IPS DF 4.7 (cell line): ENCODE measurements at regions not wholly inside any gene's neighbourhood (a gene's known extent, or its start where the extent isn't known, plus 50 kb on each side); places are given as distances from the start of the nearest gene placed in this dataset.
"Not testable (repeated sequence)": the region's sequence is repeated elsewhere in the genome, so short reads cannot be mapped to it uniquely, and the experiment has no call there.

Experiments
- DNase-seq: peaks from one replicate; pipeline ENCODE4 v3.0.0-alpha.2; 2013; ENCODE audit warnings: low spot score; ENCODE audit errors: extremely low read depth

- DNase-seq = no peak
Observed at GRCh38 chr13:90281709-90282108, 1065.8 kb upstream of the MIR17HG start.

DNA sequence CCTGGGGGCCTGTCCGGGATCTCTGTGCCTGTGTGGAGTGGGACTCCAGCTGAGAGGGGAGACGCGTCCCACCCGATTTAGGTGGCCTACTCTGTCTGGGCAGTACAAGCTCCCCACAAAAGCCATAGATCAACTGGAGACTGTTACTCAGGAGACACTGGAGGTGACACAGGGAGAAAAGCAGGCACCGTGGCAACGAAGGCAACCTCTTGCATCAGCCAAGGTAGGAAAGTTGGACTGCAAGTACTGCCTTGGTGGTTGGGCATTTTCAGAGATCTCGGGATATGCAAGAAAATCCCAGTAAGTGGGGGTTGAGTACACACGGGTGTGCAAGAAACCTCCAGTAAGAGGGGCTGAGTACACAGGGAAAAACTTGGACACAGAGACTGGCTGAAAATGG, 1060.0 kb upstream of the MIR17HG start:
- no peak for DNase-seq

DNA sequence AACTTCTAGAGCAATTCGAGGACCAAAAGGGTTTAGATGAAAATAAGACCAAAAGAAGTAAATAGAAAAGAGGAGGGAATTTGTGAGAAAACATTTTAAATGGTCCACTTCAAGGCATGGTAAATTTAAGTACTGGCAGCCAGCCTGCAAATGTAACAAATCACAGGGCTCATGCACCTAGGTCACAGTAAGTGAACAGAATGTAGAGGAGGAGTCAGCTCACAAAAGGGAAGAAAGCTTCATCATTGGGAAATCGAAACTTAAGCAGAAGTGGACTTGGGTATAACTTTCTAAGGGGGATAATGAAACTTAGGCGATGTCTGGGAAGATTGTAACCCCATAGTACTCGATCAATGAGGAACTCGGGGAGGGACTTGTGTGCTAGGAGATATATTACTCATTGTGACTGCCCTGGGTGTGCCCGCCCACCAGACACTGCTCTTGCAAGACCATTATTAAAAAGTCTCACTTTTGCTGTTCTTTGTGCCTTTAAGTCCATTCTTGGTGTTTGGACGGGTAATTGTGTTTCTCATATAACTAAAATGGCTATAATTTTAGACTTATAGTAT, 1053.6 kb upstream of the MIR17HG start:
- no peak for DNase-seq

DNA sequence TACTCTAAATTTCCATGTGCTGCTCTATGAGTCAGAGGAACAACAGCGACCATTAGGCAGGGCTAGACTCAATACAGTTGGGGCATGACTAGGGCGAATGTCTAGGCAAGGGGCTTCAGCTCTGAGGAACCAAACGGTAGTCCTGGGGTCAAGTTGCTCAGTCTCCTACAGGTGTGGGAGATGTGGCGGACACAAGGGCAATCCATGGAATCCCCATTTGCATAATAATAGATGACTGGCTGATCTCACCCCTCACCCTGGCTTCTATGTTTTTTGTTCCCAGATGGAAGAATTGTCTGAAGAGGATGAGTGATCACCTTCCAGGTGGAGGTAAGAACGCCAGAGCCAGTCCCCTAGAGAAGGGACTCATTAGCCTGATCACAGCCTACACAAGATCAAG, 1048.2 kb upstream of the MIR17HG start:
- no peak for DNase-seq

- DNase-seq = no peak
Observed at GRCh38 chr13:90300015-90300414, 1047.5 kb upstream of the MIR17HG start.

GRCh38 chr13:90302107-90302506, 1045.4 kb upstream of the MIR17HG start:
- DNase-seq = no peak

- DNase-seq = no peak
Observed at GRCh38 chr13:90305796-90306195, 1041.7 kb upstream of the MIR17HG start.

- DNase-seq = no peak
Observed at GRCh38 chr13:90307136-90307535, 1040.4 kb upstream of the MIR17HG start.

DNA sequence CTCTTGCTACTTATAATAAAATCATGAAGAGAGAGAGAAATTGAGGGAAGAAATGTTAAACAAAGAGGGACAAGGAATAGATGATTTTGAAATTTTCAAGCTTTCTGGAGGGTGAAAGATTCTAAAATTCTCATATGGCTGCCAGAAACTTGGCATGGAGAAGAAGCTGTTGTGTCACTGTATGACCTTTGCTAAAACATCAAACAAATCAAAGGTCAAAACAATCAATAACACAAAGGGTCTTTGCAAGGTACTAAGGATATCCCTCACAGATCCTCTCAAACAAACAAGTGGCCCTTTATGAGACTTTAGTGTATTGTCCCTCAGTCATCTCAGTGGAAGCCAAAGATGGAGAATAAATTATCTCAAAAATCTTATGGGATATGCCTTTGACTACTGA, 1039.2 kb upstream of the MIR17HG start:
- no peak for DNase-seq

DNA sequence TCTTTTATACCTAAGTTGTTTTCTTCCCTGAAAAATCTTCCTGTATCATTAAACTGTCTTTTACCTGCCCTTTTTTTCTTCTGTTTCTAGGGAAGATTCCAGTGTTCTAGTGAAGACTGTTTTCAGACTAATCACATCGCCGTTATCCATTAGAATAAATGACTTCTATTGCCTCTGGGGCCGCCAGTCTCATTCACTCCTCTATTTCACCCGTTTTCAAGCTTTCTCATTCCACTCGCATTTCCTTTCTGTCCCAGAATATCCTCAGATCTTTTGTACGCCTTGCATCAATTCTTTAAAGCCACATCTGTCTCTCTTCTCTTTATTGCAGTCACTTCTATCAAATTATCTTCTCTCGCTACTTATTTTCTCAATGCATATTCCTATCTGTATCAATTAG, 1035.6 kb upstream of the MIR17HG start:
- no peak for DNase-seq

DNA sequence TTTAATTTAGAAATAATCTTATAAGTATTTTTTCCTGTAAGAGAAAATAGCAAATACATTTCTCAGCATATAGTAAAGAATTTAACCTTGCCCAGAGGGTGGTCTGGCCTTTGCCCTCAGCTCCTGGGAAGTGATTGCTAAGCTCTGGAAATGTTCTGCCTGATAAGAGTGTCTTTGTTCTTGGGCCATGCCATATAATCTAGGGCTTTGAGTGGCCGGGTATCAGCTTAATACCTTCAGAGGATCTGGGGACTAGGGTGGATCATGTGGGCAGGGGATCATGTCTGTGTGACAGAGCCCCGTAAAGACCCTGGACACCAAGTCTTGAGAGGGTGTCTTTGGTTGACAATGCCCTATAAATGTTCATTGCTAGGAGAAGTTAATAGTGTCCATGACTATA, 1032.4 kb upstream of the MIR17HG start:
- no peak for DNase-seq

GRCh38 chr13:90320664-90321063, 1026.8 kb upstream of the MIR17HG start:
- DNase-seq = no peak

- DNase-seq = no peak
Observed at GRCh38 chr13:90321281-90321931, 1026.1 kb upstream of the MIR17HG start.

DNA sequence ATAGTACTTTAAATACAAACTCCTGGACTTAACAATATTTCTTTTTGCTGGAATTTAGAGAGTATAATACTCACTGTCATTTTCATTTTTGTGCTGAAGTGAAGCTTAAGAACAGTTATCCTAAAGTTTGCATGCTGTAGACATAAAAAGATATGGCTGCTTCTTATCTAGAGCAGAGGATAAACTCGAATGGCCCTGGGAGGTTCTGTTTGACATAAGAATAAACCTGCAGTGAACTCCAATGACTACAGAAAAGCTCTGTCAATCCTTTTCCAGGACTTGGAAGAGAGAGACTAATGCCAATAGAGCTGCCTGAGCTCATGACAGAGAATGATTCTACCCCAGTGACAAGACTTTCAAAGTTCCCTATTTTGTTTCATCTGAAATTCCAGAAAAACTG, 1017.8 kb upstream of the MIR17HG start:
- no peak for DNase-seq

DNA sequence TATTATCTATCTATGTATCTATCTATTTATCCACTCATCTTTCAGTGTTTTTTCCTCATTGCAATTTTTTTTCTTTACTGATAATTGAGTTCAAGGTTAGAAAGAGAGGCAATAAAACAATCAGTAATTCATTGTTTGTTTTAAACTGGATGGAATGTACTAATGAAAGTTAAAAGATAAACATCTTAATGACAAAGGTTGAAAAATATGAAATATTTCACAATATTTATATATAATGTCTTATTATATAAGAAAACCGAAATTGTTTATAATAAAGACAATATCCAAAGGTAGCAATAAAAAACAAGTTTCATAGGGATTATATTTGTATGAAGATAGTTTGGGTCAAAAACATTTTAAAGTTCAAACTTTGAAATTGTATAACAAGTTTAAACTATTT, 1015.5 kb upstream of the MIR17HG start:
- DNase-seq = no peak

GRCh38 chr13:90336507-90336906, 1011.0 kb upstream of the MIR17HG start:
- DNase-seq = no peak

DNA sequence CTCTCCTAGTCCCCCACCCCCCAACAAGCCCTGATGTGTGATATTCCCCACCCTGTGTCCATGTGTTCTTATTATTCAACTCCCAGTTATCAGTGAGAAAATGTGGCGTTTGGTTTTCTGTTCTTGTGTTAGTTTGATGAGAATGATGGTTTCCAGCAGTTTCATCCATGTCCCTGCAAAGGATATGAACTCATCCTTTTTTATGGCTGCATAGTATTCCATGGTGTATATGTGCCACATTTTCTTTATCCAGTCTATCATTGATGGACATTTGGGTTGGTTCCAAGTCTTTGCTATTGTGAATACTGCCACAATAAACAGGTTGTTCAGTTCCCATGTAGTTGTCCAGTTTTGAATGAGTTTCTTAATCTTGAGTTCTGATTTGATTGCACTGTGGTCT, 1006.1 kb upstream of the MIR17HG start:
- DNase-seq = not testable (repeated sequence)

GRCh38 chr13:90348477-90349136, 998.9 kb upstream of the MIR17HG start:
- not testable (repeated sequence) for DNase-seq

DNA sequence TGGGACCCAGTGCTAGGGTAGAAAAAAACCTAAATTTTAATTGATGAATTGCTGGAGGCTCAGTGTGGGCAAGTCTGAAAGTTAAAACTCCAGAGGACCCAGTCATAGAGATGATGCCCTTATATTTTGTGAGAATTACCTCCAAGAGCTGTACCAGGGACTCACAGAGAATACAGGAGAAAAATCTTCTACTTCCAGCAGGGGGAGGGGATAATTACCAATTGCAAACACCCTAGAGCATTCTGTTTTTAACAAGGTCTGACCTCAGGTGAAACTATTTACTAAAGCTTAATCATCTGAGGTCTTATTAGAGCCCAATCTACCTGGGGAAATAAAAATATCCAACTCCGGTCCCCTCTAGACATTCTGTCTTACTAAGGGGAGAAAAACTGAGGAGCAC, 994.7 kb upstream of the MIR17HG start:
- no peak for DNase-seq

GRCh38 chr13:90355162-90355751, 992.2 kb upstream of the MIR17HG start:
- DNase-seq = no peak

GRCh38 chr13:90360785-90361184, 986.7 kb upstream of the MIR17HG start:
- DNase-seq = no peak

- no peak for DNase-seq
Observed at GRCh38 chr13:90362707-90363106, 984.8 kb upstream of the MIR17HG start.

DNA sequence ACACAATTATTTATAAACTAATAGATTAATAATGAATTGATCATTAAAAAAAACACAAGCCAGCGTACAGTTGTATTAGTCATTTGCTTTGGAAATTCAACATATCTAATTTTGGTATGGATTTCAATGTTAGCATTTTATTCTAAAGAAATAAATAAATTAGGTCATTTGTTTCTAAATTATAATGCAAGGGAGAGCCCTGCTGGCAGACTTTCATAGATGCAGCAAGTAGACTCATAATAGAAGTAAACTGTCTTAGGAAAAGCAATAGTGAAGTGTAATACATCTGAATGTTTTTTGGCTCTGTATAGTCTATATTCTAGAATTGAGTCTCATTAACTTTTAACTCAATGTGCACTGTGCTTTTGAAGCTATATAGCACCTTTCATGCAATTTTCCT, 982.4 kb upstream of the MIR17HG start:
- DNase-seq = no peak
